Renal cortex interstitium (tissue), 11 donors: ENCODE measurements at regions not wholly inside any gene's neighbourhood (a gene's known extent, or its start where the extent isn't known, plus 50 kb on each side); places are given as distances from the start of the nearest gene placed in this dataset.

Source experiments
- DNase-seq, 11 donors: peaks; one replicate each; pipeline ENCODE4 v3.0.0-alpha.2; 2013; ENCODE audit warnings: low read depth in 9 of 11, low spot score in 4 of 11; ENCODE audit errors: extremely low read depth in 1 of 11

DNA sequence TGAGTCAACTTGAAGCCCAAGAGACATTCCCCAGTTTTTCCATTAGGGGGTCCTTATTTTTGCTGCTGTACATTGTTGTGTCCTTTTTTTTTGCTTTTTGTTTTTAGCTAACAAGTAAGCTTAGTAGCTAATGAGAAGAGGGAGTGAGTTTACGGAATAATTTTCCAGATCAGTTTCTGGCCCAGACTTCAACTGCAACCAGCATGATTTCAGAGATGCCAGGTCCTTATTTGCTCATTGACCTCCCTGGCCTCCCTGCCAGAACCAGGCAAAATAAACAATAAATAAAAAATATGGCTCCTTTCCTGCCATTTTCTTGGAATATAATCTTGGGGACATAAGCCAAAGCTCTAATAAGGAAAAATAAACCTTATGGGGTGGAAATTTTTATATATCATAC lies 185.9 kb downstream of the FAT3 start:
- DNase-seq = no peak

DNA sequence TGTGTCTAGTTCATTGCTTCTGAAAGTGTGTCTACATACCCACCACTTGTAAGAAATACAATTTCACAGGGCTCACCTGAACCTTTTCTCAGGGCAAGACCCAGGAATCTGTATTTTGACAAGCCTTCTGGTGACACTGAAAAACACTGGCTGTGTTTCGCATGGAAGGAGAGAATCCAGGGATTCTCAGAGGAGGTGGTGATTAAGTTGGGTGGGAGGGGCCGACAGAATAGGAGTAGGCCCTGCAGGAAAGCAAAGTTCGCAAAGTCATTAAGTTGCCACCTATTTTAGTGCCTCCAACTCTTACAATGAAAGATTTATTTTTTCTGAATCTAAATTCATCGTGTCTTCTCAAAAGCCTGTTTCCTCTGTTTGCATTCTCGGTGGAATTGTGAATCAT lies 186.8 kb downstream of the FAT3 start:
- no peak for DNase-seq

DNA sequence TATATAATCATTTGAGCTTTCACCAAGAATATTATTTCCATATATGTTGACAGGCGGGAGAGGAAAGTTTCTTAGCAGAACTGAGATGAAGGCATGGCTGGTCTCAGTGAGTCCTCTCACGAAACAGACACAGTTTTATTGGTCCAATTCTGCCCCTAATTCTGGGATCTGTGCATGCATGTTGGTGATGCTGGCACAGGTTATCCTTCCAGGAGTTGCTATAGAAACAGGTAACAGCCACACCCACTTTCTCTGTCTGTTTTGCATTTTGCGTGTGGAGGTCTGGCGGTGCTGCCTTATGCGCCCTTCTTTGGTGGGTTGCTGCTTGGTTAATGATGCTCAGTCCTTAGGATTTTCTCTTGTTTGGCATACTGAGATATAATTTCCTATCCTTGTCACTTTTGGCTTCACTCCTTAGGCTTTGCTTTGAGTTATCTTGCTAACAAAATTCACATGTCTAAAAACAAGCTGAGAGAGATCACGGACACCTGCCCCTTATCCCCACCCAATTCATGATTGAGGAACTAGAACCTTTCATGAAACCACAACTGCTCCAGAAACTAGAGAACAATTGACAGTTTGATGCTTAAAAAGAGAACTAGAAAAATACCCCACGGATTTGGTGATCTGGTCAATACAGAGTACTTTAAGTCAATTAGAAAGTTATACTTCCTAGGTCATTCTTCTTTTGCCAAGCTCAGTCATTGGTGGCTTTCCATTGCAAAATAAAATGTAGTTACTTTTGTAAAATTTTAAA lies 189.3 kb downstream of the FAT3 start:
- DNase-seq = no peak

DNA sequence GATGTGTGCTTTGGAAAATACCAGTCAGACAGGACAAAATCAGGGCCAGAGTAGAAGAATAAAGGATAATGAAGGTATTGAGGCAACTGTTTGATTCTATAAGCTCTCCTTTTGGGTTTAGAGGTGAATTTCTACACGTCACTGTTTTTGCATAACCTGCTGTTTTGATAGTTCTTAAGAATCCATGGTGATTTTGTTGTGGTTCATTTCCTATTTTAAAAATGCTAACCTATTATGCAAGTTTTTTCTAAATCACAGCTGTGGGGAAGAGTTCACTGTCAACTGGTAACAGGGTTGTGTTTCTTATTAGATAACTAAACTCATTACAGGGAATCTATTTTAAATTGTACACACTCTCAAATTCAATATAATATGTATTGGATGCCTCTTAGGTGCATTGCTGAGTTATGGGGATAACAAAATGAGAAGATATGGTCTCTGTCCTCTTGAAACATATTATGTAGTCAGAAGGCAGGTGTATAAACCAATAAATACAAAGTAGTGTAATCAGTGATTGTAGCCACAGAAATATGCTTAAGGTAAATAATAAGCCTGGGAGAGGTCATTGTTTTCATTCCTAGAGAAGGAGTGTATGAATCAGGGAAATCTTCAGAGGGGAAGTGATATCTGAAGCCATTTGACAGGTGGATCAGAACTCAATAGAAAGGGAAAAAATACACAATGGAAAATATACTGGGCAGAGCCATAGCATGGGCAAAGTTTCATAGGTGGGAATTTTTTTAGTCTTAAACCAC lies 192.5 kb downstream of the FAT3 start:
- DNase-seq = no peak

DNA sequence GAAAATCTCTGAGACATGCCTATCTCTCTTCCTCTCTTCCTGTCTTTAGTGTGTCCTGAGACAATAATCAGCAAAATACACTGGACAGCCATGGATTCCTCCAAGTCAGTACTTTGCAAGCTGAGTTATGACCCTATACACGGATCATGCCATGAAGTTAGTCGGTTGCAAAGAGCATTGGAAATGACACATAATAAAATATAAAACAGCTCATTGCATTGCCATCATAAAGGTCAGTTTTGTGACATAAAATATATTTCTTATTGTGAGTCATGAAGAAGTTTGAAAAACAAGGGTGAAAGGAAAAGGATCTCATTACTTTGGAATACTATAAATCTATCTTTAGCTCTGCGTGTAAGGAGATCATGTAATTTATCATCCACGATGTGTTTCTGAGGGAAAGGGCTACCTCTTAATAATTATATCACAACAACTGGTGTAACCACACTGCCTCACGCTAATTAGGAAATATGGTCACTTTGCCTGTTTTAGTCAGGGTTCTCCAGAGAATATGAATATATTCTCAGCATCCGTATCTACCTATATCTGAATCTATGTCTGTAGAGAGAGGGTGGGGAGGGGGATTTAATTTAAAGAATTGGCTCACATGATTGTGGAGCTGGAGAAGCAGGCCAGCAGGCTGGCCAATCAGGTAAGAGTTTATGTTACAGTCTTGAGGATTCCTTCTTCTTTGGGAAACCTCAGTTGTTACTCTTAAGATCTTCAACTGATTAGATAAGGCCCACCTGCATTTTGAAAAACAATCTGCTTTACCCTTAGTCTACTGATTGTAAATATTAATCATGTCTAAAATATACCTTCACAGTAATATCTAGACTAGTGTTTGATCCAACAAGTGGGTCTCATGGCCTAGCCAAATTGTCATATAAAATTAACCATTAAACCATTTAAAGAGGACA lies 198.8 kb downstream of the FAT3 start:
- no peak for DNase-seq

DNA sequence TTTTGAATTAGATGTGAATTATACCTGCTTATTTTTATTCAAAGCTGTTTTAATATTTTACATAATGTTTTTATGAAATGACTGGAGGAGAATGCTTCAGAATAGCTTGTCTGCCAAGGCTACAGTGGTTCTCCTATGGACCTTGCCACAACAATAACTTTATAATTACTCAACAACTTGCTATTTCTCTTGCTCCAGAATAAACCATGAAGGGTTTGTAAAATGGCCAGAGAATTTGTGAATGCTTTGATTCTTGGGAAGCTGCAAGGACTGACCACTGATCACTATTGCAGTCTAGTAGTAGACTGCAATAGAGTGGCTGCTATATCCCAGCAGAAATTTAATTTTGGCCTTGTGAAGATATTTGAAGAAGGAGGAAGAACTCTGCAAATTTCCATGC lies 199.7 kb downstream of the FAT3 start:
- DNase-seq = no peak

DNA sequence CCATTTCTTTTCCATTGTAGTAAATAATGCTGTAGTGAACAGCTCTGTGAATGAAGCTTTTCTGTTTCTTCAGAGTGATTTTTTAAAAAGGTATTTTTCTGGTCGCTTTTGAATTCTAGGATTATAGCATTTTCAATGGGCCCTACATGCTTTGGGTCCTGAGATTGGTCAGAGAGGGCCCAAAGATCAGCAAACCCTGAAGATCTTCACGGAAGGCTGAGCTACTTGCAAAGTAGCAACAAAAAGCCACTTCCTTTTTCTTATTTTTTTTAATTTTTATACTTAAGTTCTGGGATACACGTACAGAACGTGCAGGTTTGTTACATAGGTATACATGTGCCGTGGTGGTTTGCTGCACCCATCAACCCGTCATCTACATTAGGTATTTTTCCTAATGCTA lies 200.5 kb downstream of the FAT3 start:
- DNase-seq = no peak

DNA sequence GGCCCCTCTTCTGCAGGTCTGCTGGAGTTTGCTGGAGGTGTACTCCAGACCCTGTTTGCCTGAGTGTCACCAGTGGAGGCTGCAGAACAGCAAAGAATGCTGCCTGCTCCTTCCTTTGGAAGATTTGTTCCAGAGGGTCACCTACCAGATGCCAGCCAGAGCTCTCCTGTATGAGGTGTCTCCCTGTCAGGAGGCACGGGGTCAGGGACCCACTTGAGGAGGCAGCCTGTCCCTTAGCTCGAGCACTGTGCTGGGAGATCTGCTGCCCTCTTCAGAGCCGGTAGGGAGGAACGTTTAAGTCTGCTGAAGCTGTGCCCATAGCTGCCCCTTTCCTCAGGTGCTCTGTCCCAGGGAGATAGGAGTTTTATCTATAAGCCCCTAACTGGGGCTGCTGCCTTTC lies 207.9 kb downstream of the FAT3 start:
- no peak for DNase-seq

DNA sequence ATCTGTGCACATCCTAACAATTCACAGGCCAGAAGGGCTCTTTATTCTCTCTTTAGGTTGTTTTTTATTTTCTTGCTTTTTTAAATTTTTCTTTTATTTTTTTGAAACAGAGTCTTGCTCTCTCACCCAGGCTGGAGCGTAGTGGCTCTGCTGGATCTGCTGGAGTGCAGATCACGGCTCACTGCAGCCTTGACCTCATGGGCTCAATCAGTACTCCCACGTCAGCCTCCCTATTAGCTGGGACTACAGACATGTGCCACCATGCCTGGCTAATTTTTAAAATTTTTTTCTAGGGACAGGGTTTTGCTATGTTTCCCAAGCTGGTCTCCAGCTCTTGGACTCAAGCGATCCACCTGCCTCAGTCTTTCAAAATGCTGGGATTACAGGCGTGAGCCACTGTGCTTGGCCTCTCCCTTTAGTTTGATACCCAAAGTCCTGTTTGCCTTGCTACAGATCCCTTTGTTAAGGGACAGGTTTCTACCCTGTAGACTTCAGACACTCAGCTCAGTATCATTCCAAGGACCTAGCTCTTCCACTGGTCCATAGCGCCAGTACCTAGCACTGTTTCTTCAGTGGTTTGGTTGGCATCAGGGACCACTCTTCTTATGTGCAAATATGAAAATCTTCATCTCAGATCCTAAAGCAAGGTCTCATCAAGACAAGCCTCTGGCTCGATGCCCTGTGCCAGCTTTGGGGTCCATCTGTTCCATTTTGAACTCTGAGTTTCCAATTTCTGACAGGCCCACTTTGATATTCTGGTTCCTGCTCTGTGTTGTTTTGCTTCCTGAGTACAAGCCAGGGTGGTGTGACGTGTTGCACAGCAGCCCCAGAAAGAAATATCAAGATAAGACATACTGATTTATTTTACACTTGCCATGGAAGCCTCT lies 211.7 kb downstream of the FAT3 start:
- DNase-seq = peak in 2 of 11 donors; percentile 24 to 35

DNA sequence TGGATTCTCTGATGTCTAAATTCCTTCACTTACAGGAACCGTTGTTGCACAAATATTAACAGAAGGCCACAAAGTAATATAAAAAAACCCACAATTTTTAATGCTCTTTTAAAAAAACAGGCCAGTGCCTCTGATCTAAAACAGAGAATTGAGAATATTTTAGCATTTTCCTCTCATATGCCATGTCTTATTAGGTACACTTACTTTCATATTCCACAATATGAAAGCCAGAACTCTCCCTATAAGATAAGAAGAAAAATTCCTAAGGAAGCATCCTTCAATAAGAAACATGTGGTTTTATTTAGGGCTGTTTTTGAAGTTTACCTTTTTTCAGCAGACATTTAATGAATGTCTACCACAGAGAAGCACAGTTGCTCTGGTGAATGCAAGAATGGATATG lies 214.5 kb downstream of the FAT3 start:
- no peak for DNase-seq

DNA sequence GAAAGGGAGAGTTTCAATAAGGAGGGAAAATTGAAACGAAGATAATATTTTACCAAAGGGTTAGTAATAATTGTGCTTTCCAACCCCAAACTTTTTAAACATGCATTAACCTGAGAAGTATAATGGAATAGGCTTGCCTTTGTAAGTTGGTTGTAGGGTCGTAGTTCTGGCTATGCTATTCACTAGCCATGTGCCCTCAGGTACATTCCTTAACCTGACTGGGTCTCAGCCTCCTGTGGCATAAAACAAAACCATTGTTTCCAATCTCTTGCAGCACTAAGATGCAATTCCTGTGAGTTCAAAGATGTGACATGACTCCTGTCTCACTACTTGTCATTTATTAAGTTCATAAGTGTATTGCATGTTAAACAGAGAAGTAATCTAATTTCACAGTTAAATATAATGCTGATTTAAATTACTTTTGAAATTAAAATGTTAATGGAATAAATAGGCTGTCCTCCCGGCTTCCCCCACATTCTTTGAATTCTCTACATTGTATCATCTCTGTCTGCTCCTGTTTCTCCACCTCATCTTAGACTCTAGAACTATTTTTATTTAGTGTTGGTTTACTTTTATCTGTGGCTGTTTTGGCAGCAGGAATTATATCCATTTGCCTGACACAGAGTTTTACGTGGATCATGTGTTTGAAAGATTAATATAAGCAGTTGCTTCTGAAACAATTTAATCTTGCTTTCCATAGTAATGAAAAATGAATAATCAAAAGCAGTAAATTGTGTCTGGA lies 216.3 kb downstream of the FAT3 start:
- DNase-seq = no peak

DNA sequence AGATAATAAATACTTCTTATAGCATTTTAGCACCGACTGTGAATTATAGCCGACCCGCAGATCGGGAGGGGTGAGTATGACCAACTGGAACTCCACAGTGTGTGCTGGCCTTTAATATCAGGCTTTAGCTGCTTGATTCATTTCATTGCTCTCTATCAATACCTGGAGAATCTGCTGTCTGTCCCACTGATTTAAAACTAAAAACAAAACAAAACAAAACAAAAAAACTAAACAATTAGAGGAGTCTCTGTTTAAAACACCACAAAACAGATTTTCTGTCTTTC lies 216.8 kb downstream of the FAT3 start:
- no peak for DNase-seq

DNA sequence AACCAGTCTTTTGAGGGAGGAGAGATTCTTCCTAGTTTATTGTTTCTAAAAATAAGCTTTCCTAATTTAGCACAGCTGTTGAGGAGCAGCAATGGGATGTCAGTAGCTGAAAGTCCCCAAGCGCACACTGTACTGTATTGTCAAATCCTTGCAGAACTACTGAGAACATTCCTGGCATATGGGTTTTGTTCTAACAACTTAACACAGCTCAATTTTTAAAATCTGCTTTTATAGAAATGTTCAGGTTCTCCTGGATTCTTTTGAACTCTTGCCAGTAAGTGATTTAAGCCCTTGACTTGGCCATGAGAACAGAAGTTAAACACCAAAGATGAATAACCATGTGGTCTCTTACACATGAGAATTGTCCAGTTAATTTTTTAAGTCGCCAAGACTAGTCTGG lies 218.6 kb downstream of the FAT3 start:
- peak in 1 of 11 donors; percentile 25 for DNase-seq

DNA sequence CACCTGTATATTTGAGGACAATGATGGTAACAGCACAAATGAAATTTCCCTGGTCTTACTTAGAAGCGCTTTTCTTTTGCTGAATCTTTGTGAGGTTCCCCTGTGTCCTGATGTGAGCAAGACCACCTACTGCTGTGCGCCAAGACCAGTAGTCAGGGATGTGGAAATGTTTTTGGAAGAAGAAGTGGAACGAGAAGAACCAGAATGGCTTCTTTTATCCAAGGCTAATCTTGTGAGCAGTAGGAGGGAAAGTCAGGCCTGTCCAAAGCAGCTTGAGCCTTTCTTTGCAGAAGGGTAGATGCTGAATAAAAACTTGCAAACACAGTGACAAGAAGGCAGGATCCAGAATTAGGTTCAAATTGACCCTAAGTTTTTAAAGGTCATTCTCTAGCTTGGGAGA lies 223.0 kb downstream of the FAT3 start:
- DNase-seq = no peak

DNA sequence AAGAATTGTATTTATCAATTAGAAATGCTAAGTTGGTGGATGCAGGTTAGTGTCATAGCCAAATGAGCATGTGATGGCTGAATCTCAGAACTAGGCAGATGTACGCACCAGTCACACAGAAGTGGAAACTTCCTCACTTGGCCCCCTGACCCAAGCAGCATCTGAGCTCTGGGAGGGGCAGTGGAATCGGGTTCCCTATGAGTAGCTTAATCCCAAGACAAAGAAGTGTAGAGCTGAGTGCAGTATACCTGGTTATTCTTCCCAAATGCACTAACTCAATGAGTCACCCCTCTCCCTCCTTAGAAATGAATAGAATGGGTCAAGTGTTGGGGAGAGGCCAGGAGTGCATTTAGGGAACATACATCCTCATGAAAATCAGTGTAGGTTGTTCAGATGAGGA lies 224.6 kb downstream of the FAT3 start:
- DNase-seq = no peak

DNA sequence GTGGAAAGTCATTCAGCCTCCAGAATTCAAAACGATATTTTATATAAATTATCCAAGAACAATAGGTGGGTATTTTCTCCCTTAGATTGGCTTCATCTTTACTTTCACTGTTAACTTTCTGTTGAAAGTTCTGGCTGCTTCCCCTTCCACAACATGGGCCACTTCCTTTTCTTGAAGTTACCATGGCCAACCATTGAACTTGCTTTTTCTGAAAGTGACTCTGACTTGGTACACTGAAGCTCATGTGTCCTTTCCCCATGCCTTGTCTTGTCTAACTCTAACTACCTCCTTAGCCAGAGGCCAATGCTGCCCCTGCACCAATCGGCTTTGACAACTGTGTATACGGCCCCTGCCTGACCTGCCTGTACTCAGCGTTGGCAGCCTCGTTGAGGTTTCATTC lies 225.2 kb downstream of the FAT3 start:
- no peak for DNase-seq

DNA sequence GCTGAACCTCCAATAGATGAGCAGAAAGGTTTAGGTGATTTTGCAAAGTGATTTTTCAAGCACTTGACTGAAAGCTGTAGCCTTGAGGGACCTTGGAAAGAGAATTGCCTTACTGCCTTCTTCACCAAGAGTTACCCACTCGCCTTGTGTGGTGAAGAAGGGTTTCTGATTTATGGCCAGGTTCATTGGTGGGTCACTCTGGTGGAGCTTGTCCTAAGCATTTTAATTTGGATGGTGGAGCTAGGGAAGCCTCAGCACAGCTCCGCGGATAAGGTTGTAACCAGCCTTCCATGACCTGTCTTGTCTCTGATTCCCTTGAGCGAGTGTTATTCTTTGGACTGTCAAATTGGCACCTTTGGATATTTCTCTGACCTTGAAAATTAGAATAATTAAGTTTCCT lies 226.4 kb downstream of the FAT3 start:
- DNase-seq = peak in 6 of 11 donors; percentile 20 to 59 (median 46)

DNA sequence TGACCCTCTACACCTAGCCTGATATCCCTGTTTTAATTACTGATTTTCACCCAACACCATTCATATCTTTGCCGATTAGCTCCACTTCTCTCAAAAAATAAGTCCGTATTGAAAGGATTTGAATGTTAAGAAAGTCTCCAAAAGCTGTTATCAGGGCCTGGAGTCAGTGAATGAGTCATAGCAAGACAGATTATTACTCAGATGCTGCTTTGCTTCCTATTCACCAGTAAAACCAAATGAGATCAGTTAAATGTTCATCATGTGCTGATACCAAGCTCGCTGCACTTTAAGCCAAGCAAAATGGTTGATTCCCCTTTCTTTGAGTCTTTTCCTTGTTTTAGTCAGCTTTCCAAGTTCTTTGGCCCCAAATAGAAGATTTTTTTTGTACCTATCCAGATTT lies 228.4 kb downstream of the FAT3 start:
- no peak for DNase-seq
